Activated CD4-positive, alpha-beta T cell treated with anti-CD3 and anti-CD28 coated beads, Interleukin-2, amount 50 U/mL, for 4 hours (primary cell): ENCODE measurements at regions not wholly inside any gene's neighbourhood (a gene's known extent, or its start where the extent isn't known, plus 50 kb on each side); places are given as distances from the start of the nearest gene placed in this dataset.

ENCODE experiments used
- DNase-seq, 2 experiments: peaks; one replicate each; pipeline ENCODE4 v3.0.0-alpha.2; 2020

GRCh38 chrX:149272690-149273463, 232.2 kb downstream of the IDS start:
- DNase-seq, result no peak

GRCh38 chrX:149267878-149268813, 237.0 kb downstream of the IDS start:
- no peak for DNase-seq

DNA sequence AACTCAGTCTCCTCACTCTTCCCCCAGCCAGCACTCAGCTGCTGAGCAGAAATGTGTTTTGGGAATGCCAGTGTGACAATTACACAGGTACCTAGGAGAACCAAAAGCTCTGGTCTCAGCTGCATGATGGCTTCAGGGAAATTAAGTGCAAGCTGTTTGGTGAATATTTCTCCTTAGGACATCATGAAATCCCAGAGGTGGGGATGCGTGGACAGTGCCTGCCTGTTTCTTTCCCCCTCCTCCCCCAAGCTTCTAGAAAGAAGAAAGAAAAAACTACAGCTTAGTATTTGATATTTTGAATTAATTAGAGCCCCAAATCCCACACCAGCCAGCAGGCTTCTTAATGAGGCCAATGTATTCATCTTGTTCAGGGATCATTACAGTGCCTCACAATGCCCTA, 243.0 kb downstream of the IDS start:
- no peak for DNase-seq

DNA sequence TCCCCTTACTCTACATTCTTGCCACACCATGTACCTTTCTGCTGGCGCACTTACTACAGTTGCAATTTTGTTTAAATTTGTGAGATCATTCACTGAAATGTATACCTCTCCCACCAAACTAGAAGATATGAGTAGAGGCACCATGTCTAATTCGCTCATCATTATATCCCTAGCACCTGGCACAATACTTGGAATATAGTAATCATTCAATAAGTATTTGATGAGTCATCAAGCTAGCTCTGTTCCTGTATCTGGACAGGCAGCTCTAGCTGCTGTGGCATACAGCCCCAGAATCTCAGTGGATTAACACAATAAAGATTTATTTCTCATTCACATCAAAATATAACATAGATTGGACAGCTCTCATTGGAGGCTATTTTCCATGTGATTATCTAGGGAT, 245.9 kb downstream of the IDS start:
- no peak for DNase-seq

DNA sequence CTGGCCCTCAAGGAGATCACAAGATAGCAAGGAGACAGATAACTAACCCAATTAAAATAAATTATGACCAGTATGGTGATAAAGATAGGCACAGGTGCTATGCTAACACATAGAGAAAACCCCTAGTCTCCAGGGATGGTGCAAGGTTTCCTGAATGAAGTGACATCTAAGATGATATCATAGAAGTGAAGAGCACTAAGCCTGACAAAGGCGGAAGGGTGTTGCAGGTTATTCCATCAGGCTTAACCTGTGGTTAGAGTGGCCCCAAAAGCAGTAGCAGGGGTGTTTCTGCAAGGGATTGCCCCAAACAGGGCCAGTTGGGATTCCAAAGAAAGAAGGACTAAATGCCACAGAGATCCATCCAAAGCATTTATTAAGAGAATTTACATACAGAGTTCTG, 249.2 kb downstream of the IDS start:
- DNase-seq, result no peak

- DNase-seq, result no peak
These were observed 257.0 kb downstream of the IDS start for GRCh38 chrX:149248073-149248625.

GRCh38 chrX:149230689-149231088, 274.4 kb downstream of the IDS start:
- DNase-seq, result no peak

- DNase-seq, result no peak
These were observed 281.3 kb downstream of the IDS start for GRCh38 chrX:149223854-149224253.

DNA sequence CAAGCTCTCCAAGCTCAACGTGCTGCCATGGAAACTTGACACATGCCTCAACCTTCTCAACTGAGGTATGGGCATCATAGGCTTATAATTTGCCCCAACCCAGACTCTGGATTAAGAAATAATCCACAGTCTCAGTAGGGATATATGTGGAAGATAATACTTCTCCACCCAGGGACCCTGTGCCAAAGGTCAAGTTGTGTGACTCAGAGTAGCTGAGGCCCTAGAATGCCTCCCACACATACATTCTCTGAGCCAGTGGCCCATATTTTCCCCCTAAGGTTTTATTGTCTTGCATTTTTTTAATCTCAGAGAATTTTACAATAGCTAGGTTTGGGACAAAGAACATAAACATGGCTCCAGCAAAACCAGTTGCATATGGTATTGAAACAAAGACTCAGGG, 283.1 kb downstream of the IDS start:
- DNase-seq, result no peak

- DNase-seq, result no peak
These were observed 283.9 kb downstream of the IDS start for GRCh38 chrX:149221230-149221629.

DNA sequence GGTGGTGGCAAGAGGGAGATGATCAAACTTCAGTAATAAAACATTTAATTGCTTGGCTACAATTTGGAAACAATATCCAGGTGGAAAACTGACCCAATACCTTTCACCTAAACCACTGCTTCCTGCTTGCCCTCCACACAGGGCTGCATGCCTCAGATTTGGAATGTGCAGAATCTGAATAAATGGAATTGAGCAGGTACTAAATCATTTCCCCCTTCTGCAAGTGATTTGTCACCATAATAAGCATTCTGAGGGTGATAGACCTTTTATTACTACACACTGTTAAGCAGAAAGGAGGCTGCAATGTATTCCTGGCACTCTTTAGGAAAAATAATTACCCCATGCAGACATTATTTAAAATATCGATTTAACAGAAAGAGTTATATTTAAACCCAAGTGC, 291.8 kb downstream of the IDS start:
- no peak for DNase-seq

- DNase-seq, result no peak
These were observed 296.8 kb downstream of the IDS start for GRCh38 chrX:149208307-149208706.

- no peak for DNase-seq
These were observed 297.6 kb downstream of the IDS start for GRCh38 chrX:149207518-149207917.

- no peak for DNase-seq
These were observed 299.2 kb downstream of the IDS start for GRCh38 chrX:149205937-149206336.

GRCh38 chrX:149205081-149205480, 300.0 kb downstream of the IDS start:
- no peak for DNase-seq

DNA sequence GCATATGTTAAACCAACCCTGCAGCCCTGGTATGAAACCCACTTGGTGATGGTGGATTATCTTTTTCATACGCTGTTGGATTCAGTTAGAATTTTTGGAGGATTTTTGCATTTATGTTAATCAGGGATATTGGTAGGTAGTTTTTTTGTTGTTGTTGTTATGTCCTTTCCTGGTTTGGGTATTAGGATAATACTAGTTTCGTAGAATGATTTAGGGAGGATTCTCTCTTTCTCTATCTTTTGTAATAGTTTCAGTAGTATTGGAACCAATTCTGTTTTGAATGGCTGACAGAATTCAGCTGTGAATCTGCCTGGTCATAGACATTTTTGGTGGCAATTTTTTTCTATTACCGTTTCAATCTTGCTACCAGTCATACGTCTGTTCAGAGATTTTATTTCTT, 305.4 kb downstream of the IDS start:
- no peak for DNase-seq

DNA sequence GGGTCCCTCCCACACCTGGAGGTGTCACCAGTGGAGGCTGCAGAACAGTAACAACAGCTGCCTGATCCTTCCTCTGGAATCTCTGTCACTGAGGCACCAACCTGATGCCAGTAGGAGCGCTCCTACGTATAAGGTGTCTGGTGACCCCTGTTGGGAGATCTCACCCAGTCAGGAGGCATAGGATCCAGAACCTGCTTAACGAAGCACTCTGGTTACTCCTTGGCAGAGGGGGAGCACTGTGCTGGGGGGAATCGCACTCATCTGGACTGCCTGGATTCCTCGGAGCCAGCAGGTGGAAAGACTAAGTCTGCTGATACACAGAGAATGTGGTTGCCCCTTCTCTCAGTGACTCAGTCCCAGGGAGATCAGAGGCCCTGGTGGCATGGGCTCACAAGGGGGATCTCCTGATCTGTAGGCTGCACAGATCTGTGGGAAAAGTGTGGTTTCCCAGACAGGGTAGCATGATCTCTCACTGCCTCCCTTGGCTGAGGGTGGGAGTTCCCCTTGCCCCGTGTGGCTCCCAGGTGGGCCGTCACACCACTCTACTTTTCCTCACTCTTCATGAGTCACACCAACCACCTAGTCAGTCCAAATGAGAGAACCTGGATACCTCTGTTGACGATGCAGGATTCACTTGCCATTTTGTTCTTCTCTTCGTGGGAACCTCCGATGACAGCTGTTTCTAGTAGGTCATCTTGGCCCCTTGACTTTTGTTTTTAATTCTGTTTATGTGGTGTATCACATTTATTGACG, 305.9 kb downstream of the IDS start:
- no peak for DNase-seq

DNA sequence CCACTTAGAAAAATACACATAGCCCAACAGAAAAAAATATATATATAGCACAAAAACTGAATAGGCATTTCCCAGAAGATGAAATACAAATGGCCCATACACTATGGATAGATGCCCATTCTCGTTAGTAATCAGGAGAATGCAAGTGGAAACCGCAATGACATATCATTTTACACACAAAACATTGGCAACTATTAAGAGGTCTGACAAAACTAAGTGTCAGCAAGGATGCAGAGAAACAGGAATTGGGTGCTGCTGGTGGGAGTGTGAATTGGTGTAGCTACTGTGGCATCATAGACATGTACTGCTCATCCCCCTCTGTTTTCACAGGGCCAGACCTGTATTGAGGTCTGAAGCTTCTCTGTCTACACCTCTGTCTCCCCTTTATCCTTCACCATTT, 320.0 kb downstream of the IDS start:
- no peak for DNase-seq

DNA sequence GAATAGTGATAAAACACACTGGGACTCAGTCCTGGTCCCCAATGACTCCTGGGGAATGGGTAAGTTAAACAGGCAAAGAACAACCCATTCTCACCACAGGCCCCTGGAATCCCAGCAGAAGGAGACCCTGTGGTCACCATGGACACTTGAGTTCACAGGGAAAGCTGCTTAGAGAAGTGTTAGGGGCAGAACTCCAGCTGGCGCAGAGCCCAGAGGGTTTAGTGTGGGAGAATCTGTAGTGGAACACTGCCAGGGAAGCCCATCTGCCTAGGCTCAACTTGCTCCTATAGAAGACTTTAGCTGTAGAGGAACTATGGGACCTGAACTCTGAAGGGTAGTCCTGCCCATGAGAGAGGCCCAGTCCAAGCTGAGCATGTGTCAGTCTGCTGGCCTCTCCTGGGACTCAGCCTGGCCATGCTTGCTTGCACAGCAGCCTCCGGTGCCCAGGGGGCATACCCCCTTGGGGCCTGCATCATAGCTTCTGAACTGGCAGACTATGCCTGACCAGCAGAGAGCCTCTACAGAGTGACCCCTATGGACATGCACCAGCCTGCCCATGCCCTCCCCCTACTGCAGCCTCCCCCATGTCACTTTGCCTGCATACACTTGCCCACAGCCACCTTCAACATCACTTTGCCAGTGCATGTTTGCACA, 343.5 kb downstream of the IDS start:
- no peak for DNase-seq

DNA sequence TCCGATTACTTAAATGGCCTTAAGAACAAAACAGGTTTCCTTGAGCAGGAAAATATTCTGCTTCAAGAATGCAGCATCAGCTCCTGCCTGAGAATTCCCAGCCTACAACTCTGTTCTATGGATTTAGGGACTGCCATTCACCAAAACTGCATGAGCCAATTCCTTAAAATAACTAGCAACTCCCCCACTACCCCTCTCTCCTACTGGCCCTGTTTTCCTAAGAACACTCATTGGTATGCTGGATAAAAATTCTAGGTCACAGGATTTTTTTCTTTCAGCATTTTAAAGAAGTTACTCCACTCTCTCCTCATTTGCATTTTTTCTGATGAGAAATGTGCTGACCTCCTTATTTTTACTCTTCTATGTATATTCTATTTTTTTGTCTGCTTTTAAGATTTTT, 347.1 kb downstream of the IDS start:
- DNase-seq, result no peak

GRCh38 chrX:149152941-149153340, 352.2 kb downstream of the IDS start:
- DNase-seq, result no peak
